Hematopoietic multipotent progenitor cell treated with erythropoietin and hydrocortisone succinate and interleukin-3 and kit ligand, for 8 days (in vitro differentiated cells): ENCODE measurements at regions not wholly inside any gene's neighbourhood (a gene's known extent, or its start where the extent isn't known, plus 50 kb on each side); places are given as distances from the start of the nearest gene placed in this dataset.

Experiments used
- DNase-seq: peaks from one replicate; pipeline ENCODE4 v3.0.0-alpha.2; 2015

DNA sequence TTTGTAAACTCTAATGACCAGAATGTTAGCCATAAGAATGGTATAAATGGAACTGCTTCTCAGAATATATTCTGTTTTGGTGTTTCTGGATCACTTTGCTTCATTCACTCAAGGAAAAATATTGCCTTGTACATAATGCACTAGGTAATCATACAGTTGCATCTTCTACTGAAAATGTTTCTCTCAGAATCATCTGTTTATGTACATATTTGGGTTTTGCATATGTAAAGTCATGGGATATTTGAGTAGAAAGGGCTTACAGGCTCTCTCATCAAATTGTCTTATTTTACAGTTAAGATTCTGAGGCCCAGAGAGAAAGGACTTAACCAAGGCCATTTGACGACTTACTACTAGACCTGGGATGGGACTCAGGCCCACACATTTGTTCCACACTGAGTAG lies 97.8 kb upstream of the PALM2AKAP2 start:
- no peak for DNase-seq

DNA sequence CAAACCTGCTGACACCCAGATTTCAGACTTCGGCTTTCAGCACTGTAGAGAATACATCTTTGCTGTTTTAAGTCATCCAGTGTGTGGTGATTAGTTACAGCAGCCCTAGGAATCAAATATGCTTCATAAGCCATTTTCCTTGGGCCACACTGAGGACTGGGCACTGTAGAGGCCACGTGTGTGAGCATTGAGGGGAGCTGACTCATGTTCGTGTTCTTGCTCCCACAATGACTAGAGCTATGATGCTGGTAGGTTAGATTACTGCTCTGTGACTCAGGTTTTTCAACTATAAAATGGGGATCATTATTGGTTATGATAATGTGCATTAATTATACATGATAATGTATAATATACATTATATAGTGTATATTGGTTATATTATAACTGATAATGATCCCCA lies 96.5 kb upstream of the PALM2AKAP2 start:
- DNase-seq = no peak

DNA sequence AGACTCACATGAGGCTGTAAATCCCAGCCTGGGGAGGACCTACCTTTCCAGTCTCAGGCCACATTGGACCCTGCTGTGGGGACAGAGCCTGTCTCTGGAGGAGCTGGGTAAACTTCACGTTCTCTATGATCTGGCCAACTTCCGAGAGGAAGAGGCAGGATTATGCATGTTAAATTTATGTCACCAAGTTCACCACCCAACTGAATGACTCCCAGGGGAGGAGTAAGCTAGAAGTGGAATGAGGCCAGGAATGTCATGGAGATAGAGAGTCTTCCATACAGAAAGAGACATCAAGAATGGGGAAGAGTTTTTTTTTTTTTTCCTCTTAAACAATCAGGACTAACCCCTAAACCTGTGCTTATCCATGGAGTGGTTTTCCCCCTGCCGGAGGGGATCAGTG lies 90.3 kb upstream of the PALM2AKAP2 start:
- DNase-seq = no peak

DNA sequence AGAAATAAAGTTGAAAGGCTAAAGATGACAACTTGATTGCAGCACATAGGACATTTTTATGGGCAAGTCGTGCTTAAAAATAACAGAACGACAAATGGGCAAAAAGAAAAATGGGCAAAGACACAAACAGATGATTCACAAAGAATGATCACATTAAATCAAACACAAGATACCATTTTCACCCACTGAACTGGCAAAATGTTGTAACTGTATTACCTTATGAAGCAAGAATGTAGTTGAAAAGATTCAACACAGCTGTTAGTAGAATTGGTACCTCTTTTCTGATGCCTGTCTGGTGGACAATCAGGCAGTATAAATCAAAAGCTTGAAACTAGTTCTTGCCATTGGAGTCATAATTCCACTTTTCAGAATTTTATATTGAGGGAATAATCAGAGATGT lies 81.0 kb upstream of the PALM2AKAP2 start:
- DNase-seq = no peak

DNA sequence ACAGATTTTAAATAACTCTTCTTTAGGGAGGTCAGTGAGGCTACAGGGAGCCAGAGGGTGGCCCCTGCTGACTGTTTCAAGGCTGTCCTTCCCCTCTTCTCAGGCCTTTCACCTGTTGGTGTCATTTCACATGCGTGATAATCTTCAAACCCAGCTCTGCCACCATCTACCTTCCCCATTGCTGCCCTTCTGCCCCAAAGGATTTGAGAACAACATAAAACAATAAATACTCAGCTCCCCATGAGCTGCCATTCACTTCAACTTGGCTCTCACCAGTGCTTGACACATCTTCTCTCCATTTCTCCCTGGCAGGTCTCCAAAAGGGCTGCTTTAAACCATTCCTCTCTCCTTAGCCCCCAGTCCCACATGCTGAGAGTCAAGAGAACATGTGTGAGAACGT lies 75.5 kb upstream of the PALM2AKAP2 start:
- no peak for DNase-seq

DNA sequence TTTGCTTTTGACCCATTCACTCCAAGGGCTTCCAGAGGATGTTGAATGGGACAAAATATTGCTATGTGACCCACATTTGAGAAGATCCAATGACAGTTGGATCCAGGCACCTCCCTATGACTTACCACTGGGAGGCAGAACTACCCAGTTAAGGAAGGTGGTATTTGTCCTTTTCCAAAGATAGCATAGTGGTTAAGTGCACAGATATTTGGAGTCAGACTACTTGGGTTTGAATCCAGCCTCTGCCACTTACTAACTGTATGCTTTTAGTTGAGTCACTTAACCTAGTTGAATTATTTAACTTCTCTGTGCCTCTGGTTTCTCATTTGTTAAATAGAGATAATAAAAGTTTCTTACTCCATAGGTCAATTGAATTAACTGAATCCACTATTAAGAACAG lies 74.5 kb upstream of the PALM2AKAP2 start:
- DNase-seq = no peak

DNA sequence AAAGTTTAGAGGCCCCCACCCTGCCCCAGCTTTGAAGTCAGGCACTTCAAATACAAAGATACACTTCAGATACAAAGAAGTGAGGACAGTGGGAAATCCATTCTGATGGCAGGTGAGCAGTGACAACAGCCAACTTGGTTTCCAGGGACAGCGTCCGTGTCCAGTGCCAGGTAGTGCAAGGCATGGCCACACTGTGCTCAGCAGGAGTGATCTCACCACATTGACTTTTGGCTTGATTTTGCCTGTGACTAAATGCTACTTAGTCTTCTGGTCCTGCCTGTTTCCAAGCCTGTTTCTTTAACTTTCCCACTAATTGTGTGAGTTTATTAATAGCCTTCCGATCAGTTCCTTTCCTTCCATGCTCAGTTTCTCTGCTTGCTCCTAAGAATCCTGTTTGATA lies 72.6 kb upstream of the PALM2AKAP2 start:
- DNase-seq = no peak

DNA sequence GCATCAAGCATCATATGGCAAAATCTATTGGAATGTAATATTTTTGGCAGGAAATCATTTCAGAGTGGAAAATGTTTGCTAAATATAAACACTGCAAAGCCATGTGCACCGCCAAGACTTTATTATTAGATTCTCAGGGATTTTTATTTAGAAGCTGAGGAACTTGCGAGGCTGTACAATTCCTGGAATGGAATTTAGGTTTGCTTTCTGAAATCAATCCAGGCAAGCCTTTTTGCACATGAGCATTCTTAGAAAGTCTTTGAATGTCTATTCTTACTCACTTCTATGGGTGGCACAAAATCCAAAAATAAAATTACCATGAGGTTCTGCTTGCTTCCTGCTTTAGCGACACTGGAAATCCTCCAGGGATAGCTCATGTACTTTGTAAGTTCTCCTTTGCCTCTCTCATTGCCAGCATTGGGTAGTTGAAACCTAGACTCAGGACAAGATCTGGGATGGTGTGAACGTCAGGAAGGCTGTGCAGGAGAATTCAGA lies 71.5 kb upstream of the PALM2AKAP2 start:
- DNase-seq = no peak

DNA sequence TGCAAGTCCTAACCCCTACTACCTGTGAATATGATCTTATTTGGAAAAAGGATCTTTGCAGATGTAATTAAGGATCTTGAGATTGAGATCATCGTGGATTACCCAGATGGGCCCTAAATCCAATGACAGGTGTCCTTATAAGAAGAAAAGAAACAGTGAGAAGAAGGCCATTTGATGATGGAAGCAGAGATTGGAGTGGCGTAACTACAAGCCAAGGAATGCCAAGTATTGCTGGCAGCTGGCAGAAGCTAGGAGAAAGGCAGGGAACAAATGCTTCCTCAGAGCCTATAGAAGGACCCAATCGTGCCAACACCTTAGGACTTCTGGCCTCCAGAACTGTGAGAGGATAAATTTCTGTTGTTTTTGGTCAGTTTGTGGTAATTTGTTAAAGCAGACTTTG lies 70.1 kb upstream of the PALM2AKAP2 start:
- no peak for DNase-seq

DNA sequence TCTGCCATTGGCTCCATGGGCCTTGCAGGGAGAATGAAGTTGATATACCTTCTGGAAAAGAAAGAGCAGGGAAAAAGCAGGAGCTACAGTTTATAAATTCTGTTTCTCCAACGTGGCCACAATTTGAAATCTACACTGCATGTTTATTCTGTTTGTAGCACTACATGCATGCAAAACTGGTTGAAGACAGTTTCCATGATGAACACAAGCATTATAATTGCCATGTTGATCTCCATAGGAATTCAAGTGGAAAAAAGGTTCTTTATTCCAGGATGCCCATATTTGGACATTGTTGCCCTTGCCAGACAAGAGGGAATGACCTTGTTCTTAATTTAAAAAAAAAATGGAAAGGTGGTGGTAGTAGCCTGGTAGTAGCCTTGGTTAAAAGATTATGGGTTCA lies 69.2 kb upstream of the PALM2AKAP2 start:
- no peak for DNase-seq

DNA sequence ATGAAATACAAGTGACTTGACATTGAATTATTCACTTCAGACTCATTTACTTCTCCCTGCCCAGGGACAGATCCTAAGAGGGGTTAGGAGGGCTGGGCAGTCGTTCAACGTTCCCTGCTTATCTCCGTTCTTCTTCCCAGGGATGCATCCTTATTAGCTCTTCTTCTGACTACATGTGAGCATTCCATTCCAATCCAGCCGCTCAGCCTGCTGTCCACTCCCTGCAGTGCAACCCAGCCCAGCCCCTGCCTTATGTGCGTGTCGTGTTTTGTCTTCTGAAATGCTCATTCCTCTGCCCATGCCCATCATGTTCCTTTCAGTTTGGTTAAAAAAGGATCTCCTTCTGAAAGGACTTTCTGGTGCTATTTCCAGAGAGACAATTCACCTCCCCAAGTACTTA lies 64.7 kb upstream of the PALM2AKAP2 start:
- DNase-seq = no peak

DNA sequence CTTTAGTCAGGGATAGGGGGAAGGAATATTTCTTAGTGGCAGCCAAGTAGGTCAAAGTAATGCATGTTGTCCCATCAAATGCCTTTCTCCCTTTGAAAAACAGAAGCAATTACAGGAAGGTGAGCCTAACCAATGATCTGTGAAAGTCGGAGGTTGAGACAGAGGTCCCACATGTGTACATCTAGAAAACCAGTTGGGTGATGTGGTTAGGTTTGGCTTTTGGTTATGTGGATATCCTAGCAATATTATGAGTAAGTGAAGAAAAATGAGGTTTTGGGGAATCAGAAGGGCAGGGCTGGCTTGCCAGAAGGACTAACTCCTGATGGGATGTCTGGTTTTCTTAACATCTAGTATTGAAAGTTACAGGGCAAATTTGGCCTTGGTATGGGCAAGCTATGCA lies 63.4 kb upstream of the PALM2AKAP2 start:
- no peak for DNase-seq

DNA sequence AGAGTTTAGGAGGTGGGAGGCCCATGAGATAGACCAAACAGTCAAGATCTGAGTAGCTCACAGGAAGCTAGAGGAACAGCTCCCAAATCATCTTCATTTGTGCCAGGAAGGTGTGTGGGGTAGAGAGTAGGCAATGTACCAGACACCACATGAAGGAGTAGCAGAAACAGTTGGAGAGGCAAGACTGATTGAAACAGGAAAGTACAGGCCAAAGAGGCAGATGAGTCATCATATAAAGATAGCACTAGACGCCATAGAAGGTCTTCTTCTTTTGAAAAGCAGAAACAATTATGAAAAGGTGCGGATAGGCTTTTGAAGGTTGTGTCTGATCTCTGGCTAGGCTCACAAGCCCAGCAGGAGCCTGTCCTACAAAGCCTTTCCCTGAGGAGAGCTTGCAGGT lies 62.7 kb upstream of the PALM2AKAP2 start:
- no peak for DNase-seq

DNA sequence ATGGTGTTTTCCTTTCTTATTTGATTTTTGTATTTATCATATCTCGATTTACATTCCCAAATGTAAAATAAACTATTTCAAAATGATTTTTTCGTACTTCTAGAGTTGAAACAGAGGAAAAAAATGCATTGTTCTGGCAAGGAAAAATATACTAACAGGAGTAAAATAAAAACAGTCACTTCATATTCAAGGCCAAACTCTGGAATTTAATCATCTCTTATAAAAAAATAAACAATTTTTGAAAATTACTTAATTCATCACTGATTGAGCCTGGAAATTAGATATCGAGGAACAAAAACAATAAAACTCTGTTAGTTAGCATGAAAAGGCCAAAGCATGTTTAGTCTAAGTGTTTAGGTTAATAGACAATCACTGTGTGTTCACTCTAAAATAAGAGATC lies 61.1 kb upstream of the PALM2AKAP2 start:
- no peak for DNase-seq

DNA sequence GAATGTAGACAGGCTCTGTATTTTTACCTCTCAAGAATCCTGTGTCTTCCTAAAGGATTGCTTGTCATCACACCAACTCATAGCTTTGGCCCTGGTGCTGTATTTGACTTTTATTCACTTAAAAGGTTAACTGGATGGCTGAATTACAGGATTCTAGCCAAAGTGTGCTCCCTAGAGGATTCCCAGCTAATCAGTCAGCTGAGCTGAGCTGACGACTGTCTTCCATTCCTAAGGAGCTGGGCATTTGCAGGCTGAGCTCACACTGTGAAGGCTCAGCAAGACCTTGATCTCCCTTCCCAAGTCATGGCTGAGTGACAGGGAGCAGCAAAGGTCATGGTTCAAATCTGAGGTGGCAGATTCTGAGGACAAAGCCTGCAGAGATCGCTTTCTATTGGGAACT lies 59.0 kb upstream of the PALM2AKAP2 start:
- no peak for DNase-seq

DNA sequence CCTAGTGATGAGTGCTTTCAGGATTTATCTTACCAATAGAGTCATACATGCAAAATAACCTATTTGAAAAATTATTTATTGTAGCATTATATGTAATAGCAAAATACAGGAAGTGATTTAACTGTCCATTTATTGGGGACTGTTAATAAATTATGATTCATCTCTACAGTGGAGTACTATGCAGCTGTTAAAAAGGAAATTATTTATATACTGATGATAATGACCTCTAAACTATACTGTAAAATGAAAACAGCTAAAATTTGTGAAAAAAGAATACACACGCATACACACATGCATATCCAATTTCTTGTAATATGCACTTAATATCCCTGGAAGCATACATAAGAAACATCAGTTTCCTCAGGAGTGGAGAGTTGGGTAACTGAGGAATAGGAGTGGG lies 58.0 kb upstream of the PALM2AKAP2 start:
- DNase-seq = no peak

DNA sequence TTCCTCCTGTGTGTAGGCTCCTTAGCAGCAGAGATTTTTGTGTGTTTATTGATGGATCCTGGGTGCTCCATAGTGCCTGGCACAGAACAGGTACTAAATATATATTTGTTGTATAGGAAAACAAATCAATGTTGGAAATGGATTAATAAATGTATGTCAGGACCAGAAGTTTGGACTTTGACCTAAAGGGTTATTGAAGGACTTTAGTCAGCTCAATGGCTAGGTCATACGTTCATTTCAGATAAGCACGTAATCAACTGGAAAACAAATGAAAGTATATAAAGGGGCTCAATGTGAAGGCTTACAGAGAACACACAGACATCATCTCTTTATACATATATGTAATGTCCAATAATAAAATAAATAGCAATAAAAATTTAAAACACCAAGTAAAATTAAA lies 56.2 kb upstream of the PALM2AKAP2 start:
- DNase-seq = no peak

DNA sequence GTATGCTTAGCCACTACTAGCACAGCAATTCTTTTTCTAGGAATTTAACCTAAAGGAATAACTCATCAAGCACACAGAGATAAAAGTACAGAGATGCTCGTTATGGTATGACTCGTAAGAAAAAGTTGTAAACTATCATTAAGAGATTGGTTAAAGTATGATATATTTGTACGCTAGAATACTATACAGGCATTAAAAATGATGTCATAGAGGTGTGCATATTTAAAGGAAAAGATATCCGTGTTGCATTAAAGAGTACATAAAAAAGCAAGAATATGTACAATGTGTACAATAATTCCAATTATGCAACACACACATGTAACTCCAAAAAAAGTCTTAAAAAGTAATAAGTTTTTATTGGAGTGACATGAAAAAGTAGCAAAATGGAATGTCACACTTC lies 54.5 kb upstream of the PALM2AKAP2 start:
- no peak for DNase-seq

DNA sequence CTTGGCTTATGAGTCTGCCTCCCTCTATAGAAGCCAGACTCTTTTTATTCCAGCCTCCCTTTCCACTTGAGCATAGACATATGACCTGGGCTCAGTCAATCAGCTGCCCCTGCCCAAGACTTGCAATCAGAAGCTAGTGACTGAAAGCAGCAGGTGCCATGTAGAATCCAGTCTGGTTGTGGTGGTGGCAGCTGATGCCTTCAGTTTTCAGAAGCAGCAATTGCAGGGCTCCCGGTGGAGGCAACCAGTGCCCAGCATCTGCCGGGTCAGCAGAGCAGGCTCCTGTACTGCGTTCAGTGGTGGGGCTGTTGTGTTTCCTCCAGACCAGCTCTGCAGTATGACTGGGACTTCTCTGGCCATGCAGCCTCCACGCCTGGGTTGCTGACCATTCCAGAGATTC lies 53.9 kb upstream of the PALM2AKAP2 start:
- no peak for DNase-seq

DNA sequence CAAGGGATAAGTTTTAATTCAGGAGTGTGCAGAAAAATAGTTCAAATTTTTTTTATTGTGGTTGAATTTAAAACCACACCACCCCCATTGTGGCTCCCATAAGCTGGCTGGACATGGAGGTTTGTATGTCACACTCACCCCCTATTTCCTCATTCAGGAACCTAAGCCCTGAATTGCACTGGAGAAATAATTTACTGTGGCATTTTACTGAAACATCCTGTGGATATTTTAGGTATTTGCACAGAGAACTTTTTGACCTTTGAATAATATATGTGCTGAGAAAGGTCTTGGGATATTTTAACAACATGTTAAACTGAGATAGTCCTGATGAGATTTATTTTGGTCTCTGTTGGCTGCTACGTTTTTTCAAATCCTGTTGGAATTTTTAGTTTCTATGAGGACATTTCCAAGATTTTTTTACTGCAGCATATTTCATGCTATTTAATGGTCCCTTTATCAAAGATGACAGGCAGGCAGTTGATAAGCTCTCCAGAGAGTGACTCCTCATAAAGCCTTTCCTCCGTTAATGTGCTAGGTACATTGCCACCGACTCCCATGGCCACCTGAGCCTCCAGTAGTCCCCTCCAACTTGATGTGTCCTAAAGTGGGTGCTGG lies 51.2 kb upstream of the PALM2AKAP2 start:
- no peak for DNase-seq

DNA sequence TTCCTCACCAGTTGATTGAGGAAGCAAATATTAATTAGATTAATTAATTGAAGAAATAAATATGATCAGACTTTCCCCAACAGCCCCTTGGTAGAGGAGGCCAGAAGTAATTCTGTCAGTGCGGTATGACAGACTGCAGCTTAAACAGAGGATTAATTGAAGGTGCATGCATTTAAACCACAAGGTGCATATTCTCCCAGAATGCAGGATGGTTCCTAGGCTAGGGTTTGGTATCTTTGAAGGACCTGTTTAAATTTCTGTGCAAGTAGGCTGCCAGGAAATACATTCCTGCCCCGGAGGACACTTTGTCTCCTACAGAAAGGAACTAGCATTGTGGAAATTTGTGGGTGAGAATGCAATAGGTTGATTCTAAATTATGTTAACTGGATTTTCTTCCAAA lies 50.5 kb upstream of the PALM2AKAP2 start:
- no peak for DNase-seq
